K562 (cell line): ENCODE measurements at regions not wholly inside any gene's neighbourhood (a gene's known extent, or its start where the extent isn't known, plus 50 kb on each side); places are given as distances from the start of the nearest gene placed in this dataset.

Source experiments
- ATAC-seq: fragments of 200-7000 bp; cut with Tn5 transposase; 3 replicates; pipeline ENCODE4 v1.9.1; 2020; ENCODE audit warnings: moderate library complexity
- BruUV-seq: library from RNA; stranded (reverse); fragments of 400-500 nt; replicated peaks from 2 replicates; lab custom pipeline; 2021; lab: Mats Ljungman, UMichigan
- CTCF ChIA-PET: fragments of 300-600 bp; formaldehyde crosslinking; extraction: SDS; loops from one replicate; lab custom pipeline; 2021; ENCODE audit warnings: low intra/inter-chr PET ratio; lab: Yijun Ruan, JAX
- POLR2A ChIA-PET: fragments of 300-600, 350-650 bp; sonication (Branson Sonifier 250); formaldehyde crosslinking; extraction: SDS; loops from one replicate; lab custom pipeline; 2021; ENCODE audit warnings: antibody characterized with exemption, inconsistent platforms; lab: Yijun Ruan, JAX
- DNase-seq, 4 experiments: peaks; one replicate each; pipeline versions ENCODE4 v3.0.0 to v3.0.0-alpha.2; 2011 to 2018; ENCODE audit warnings: low spot score in 3 of 4, mixed read lengths in 3 of 4; ENCODE audit errors: extremely low read depth in 1 of 4
- FAIRE-seq: peaks from 2 replicates; lab custom pipeline; 2011; peaks lifted over from hg19 to GRCh38; lab: Jason Lieb, UNC
- H2AFZ ChIP-seq: 2 replicates; pipeline ENCODE4 v1.6.0; 2011; ENCODE audit warnings: low read depth, low read length, control low read depth, inconsistent platforms
- H3K27ac ChIP-seq: fragments of 200-600 bp; 3 replicates; pipeline ENCODE4 v1.8.0; 2011; ENCODE audit warnings: low read depth, mild to moderate bottlenecking, control low read depth, inconsistent platforms, low read length, moderate library complexity, mixed read lengths; ENCODE audit errors: extremely low read depth
- H3K27me3 ChIP-seq, 2 experiments: fragments of 300-600 bp in 1 of 2; 2 replicates in 1 of 2; 3 replicates in 1 of 2; pipeline versions ENCODE4 v1.6.0 to v1.8.0; 2011; ENCODE audit warnings: inconsistent platforms in 2 of 2, low read length in 2 of 2, mild to moderate bottlenecking in 1 of 2, mixed read lengths in 1 of 2, moderate library complexity in 1 of 2; ENCODE audit not compliant: control insufficient read depth in 2 of 2, insufficient read depth in 2 of 2
- H3K36me3 ChIP-seq: fragments of 300-600 bp; 3 replicates; pipeline ENCODE4 v1.8.0; 2011; ENCODE audit warnings: mild to moderate bottlenecking, low read length, inconsistent platforms; ENCODE audit not compliant: control insufficient read depth, insufficient read depth
- H3K4me1 ChIP-seq, 2 experiments: fragments of 200-600 bp in 1 of 2; replicated peaks in 1 of 2; 2 replicates in 1 of 2; 3 replicates in 1 of 2; pipeline versions ENCODE4 v1.5.1 to v1.8.0; 2011; ENCODE audit warnings: inconsistent platforms in 2 of 2, low read length in 2 of 2, mild to moderate bottlenecking in 1 of 2, mixed read lengths in 1 of 2, moderate library complexity in 1 of 2; ENCODE audit not compliant: control insufficient read depth in 2 of 2, insufficient read depth in 2 of 2
- H3K4me2 ChIP-seq: 2 replicates; pipeline ENCODE4 v1.6.1; 2011; ENCODE audit warnings: low read length, control low read depth, inconsistent platforms, mixed read lengths; ENCODE audit not compliant: insufficient read depth
- H3K4me3 ChIP-seq: fragments of 200-600 bp; sonication (generic), shearing (Covaris generic); 2 replicates; pipeline ENCODE4 v1.5.1; 2016; ENCODE audit warnings: control low read depth, inconsistent platforms
- H3K79me2 ChIP-seq: fragments of 200-600 bp; 3 replicates; pipeline ENCODE4 v1.8.0; 2011; ENCODE audit warnings: low read length, inconsistent platforms; ENCODE audit not compliant: control insufficient read depth, insufficient read depth
- H3K9ac ChIP-seq, 2 experiments: 2 replicates each; pipeline versions ENCODE4 v1.6.0 to v1.6.1; 2011; ENCODE audit warnings: low read depth in 2 of 2, low read length in 2 of 2, control low read depth in 1 of 2, inconsistent platforms in 1 of 2, mild to moderate bottlenecking in 1 of 2, mixed read lengths in 1 of 2; ENCODE audit not compliant: insufficient read depth in 1 of 2
- H3K9me1 ChIP-seq: one replicate; pipeline ENCODE4 v1.6.0; 2011; ENCODE audit warnings: inconsistent platforms, mild to moderate bottlenecking, low read length, moderate library complexity; ENCODE audit not compliant: control insufficient read depth, insufficient read depth
- H3K9me3 ChIP-seq: replicated peaks from 2 replicates; pipeline ENCODE4 v1.5.1; 2011; ENCODE audit warnings: low read depth, low read length, inconsistent platforms; ENCODE audit not compliant: control insufficient read depth, insufficient read depth
- H4K20me1 ChIP-seq: replicated peaks from 2 replicates; pipeline ENCODE4 v1.6.1; 2011; ENCODE audit warnings: low read length, inconsistent platforms, mixed read lengths; ENCODE audit not compliant: control insufficient read depth, insufficient read depth
- ASH1L ChIP-seq: fragments of 450-650 bp; IDR thresholded peaks from 2 replicates; pipeline ENCODE4 v1.6.1; 2018; ENCODE audit warnings: borderline replicate concordance, mild to moderate bottlenecking, low read depth; ENCODE audit not compliant: partially characterized antibody
- BRD4 ChIP-seq: fragments of 200-600 bp; sonication (generic); IDR thresholded peaks from 2 replicates; pipeline ENCODE4 v1.6.1; 2017; ENCODE audit warnings: inconsistent platforms
- FOXJ3 ChIP-seq: sonication (generic); formaldehyde crosslinking; IDR thresholded peaks from 2 replicates; pipeline ENCODE4 v1.4.0; 2020; ENCODE audit warnings: mild to moderate bottlenecking, missing genetic modification reagents
- HNRNPLL ChIP-seq: fragments of 200-400 bp; formaldehyde crosslinking; IDR thresholded peaks from 2 replicates; pipeline ENCODE4 v1.6.1; 2017; ENCODE audit warnings: low read length, low read depth, mild to moderate bottlenecking; ENCODE audit not compliant: poor library complexity, severe bottlenecking
- MYC ChIP-seq, 2 experiments: fragments of 250-450 bp in 1 of 2; sonication (Bioruptor Pico) in 1 of 2; IDR thresholded peaks; 2 replicates each; pipeline versions ENCODE4 v1.5.1 to v1.6.1; 2012 to 2021; ENCODE audit warnings: low read depth in 2 of 2, borderline replicate concordance in 1 of 2, improper control_type of control experiment in 1 of 2, low read length in 1 of 2, mild to moderate bottlenecking in 1 of 2, moderate library complexity in 1 of 2
- NFXL1 ChIP-seq: fragments of 450-650 bp; formaldehyde crosslinking; IDR thresholded peaks from 2 replicates; pipeline ENCODE4 v1.4.0; 2021; ENCODE audit warnings: mild to moderate bottlenecking
- PKNOX1 ChIP-seq: fragments of 450-650 bp; IDR thresholded peaks from 2 replicates; pipeline ENCODE4 v1.6.1; 2016
- RFX1 ChIP-seq: fragments of 450-650 bp; IDR thresholded peaks from 2 replicates; pipeline ENCODE4 v1.6.1; 2016; ENCODE audit warnings: mild to moderate bottlenecking, moderate library complexity
- RFX7 ChIP-seq: fragments of 250-450 bp; sonication (Bioruptor Pico); IDR thresholded peaks from 2 replicates; pipeline ENCODE4 v1.5.1; 2021; ENCODE audit warnings: mild to moderate bottlenecking
- TEAD1 ChIP-seq, 2 experiments: fragments of 450-650 bp in 1 of 2; sonication (generic) in 1 of 2; formaldehyde crosslinking; IDR thresholded peaks; 2 replicates each; pipeline versions ENCODE4 v1.4.0 to v1.8.0; 2020 to 2022; ENCODE audit warnings: mild to moderate bottlenecking in 2 of 2, missing genetic modification reagents in 1 of 2
- YBX1 ChIP-seq: fragments of 450-650 bp; IDR thresholded peaks from 2 replicates; pipeline ENCODE4 v1.7.1; 2016; ENCODE audit warnings: mild to moderate bottlenecking
- ZKSCAN3 ChIP-seq: fragments of 250-450 bp; sonication (Bioruptor Pico); IDR thresholded peaks from 2 replicates; pipeline ENCODE4 v1.4.0; 2020
- ZNF318 ChIP-seq, 2 experiments: fragments of 450-650 bp; IDR thresholded peaks; 2 replicates each; pipeline ENCODE4 v1.6.1; 2016; ENCODE audit warnings: mild to moderate bottlenecking in 2 of 2, borderline replicate concordance in 1 of 2, low read depth in 1 of 2, moderate library complexity in 1 of 2
- in situ Hi-C: fragments of 300-500 bp; cut with MboI; formaldehyde crosslinking; loops from 4 replicates; pipeline ENCODE4 v1.15.0; 2018; ENCODE audit warnings: inconsistent platforms, mixed read lengths
- intact Hi-C: fragments of 100-400 bp; cut with micrococcal nuclease; formaldehyde crosslinking; loops from 2 replicates; pipeline ENCODE4 v1.14.2; 2022

GRCh38 chr14:22410497-22410896, 178.5 kb downstream of the DAD1 start:
- no peak overlapping the region for H3K27ac ChIP-seq
- ATAC-seq = no peak

More at GRCh38 chr14:22410497-22410896, 178.5 kb downstream of the DAD1 start:
- H3K4me3 ChIP-seq = no peak overlapping the region
- no peak for DNase-seq
- in situ Hi-C loops (no loop called here), intact Hi-C loops (no loop called here)
- no peaks in the 10 kb centered on the region for H4K20me1 ChIP-seq
- no peak overlapping the region for H3K9ac ChIP-seq
- H3K79me2 ChIP-seq = no peaks in the 10 kb centered on the region
- no peaks in the 10 kb centered on the region for H3K4me1 ChIP-seq
- CTCF ChIA-PET = no interaction called here
- BruUV-seq = no TSS peak
- H2AFZ ChIP-seq = no peak overlapping the region
- TF ChIP-seq ZNF318 (IDR thresholded peaks at IDR 0.05; ENCODE audit: borderline replicate concordance in 1 of 2, low read depth in 1 of 2) (no peak), RFX1 (no peak), MYC (IDR thresholded peaks at IDR 0.05; ENCODE audit: low read depth, low read length) (no peak), MYC (CRISPR knock-in tag; IDR thresholded peaks at IDR 0.05; ENCODE audit: borderline replicate concordance, low read depth) (no peak), HNRNPLL (no peak), YBX1 (no peak), RFX7 (no peak), NFXL1 (CRISPR knock-in tag) (no peak), BRD4 (no peak), ASH1L (no peak), ZKSCAN3 (CRISPR knock-in tag) (no peak), FOXJ3 (CRISPR knock-in tag) (no peak), TEAD1 (CRISPR knock-in tag; IDR thresholded peaks at IDR 0.05) (no peak), PKNOX1 (no peak)
- TF ChIP-seq, all 486 proteins: peak for 0
- Histone ChIP-seq H3K4me2 (no peak overlapping the region), H3K27me3 (peaks cover 0 to 6% of the 10 kb centered on the region in 2 experiments; a peak in 1 of 5 replicates), H3K9me1 (no peaks in the 10 kb centered on the region), H3K9me3 (no peaks in the 10 kb centered on the region), H3K36me3 (no peaks in the 10 kb centered on the region)
- POLR2A ChIA-PET = no interaction called here
- FAIRE-seq = no peak
